Mucosa of stomach (tissue), 1 donor: ENCODE measurements at regions not wholly inside any gene's neighbourhood (a gene's known extent, or its start where the extent isn't known, plus 50 kb on each side); places are given as distances from the start of the nearest gene placed in this dataset.

ENCODE experiments used
- H3K27me3 ChIP-seq: one replicate; pipeline ENCODE4 v1.7.0; 2013; ENCODE audit warnings: mild to moderate bottlenecking, low read length; ENCODE audit not compliant: control insufficient read depth, insufficient read depth
- H3K36me3 ChIP-seq: one replicate; pipeline ENCODE4 v1.7.0; 2013; ENCODE audit warnings: low read length; ENCODE audit not compliant: control insufficient read depth, insufficient read depth
- H3K4me1 ChIP-seq: one replicate; pipeline ENCODE4 v1.7.0; 2013; ENCODE audit warnings: mild to moderate bottlenecking, low read length; ENCODE audit not compliant: control insufficient read depth, insufficient read depth
- H3K4me3 ChIP-seq: one replicate; pipeline ENCODE4 v1.7.0; 2013; ENCODE audit warnings: low read length
- H3K9ac ChIP-seq: one replicate; pipeline ENCODE4 v1.7.0; 2013; ENCODE audit warnings: mild to moderate bottlenecking, low read length, moderate library complexity
- H3K9me3 ChIP-seq: one replicate; pipeline ENCODE4 v1.7.0; 2013; ENCODE audit warnings: mild to moderate bottlenecking, low read length, moderate library complexity; ENCODE audit not compliant: control insufficient read depth
- donor health status: Pancreatic carcinoma.

DNA sequence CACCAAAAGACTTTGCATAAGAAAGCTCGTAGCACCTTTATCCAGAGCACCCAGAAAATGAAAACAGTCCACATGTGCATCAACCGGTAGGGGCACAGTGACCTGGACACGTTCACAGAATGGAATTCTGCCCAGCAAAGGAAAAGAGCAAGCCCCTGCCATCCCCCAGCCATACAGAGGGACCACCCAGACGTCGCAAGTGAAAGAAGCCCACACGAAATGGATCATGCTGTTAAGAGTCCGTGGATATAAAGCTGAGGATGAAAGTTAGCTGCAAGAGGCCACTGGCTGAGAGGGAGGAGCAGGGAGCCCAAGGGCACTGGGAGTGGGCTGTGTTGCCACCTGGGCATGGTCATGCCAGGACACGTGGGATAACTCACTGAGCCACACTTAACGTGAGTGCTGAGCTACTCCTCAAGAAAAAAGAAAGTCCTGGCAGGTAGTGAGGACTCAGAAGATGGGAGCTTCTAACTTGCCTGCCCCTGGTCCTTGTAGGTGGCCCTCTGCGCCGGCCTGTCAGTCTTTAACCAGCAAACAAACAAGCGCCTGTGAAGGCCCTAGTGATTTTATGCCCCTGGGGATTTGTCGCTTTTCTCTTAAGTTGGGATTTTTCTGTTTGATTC is 190.7 kb downstream of the C16orf95 start:
- Histone ChIP-seq H3K4me3 (no peak overlapping the region), H3K4me1 (no peaks in the 10 kb centered on the region), H3K9me3 (no peaks in the 10 kb centered on the region), H3K27me3 (no peaks in the 10 kb centered on the region), H3K9ac (no peak overlapping the region), H3K36me3 (no peaks in the 10 kb centered on the region)

- H3K36me3 ChIP-seq = no peaks in the 10 kb centered on the region
- H3K9ac ChIP-seq = no peak overlapping the region
- H3K4me1 ChIP-seq = no peaks in the 10 kb centered on the region
- no peaks in the 10 kb centered on the region for H3K9me3 ChIP-seq
- no peak overlapping the region for H3K4me3 ChIP-seq
- no peaks in the 10 kb centered on the region for H3K27me3 ChIP-seq
Observed at GRCh38 chr16:87127061-87127765, 190.0 kb downstream of the C16orf95 start.

DNA sequence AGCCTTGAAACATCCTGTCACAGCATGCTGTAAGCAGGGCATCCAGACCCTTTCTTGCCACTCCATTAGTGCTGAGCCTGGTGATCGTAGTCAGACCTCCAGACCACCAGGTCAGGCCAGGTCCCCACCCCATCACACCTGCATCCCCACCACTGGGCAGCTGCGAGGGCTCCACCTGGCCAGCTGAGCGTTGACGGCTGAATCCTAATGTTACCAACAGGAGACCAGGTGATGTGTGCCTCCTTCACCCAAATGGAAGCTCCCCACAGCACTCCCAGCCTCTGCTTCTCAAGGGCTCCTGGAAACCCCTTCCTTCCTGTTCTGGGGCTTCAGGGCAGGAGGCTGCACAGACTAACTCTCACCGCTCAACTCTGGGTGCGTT is 189.4 kb downstream of the C16orf95 start:
- H3K4me1 ChIP-seq = no peaks in the 10 kb centered on the region
- H3K36me3 ChIP-seq = no peaks in the 10 kb centered on the region
- H3K9me3 ChIP-seq = no peaks in the 10 kb centered on the region
- no peak overlapping the region for H3K9ac ChIP-seq
- H3K27me3 ChIP-seq = no peaks in the 10 kb centered on the region
- no peak overlapping the region for H3K4me3 ChIP-seq

- no peaks in the 10 kb centered on the region for H3K27me3 ChIP-seq
- no peaks in the 10 kb centered on the region for H3K9me3 ChIP-seq
- H3K36me3 ChIP-seq = no peaks in the 10 kb centered on the region
- H3K4me3 ChIP-seq = no peak overlapping the region
- no peak overlapping the region for H3K9ac ChIP-seq
- H3K4me1 ChIP-seq = no peaks in the 10 kb centered on the region
Observed at GRCh38 chr16:87129771-87130170, 187.4 kb downstream of the C16orf95 start.

- H3K36me3 ChIP-seq = no peaks in the 10 kb centered on the region
- H3K9ac ChIP-seq = no peak overlapping the region
- no peaks in the 10 kb centered on the region for H3K27me3 ChIP-seq
- no peak overlapping the region for H3K4me3 ChIP-seq
- H3K4me1 ChIP-seq = no peaks in the 10 kb centered on the region
- no peaks in the 10 kb centered on the region for H3K9me3 ChIP-seq
Observed at GRCh38 chr16:87131061-87131995, 185.9 kb downstream of the C16orf95 start.

DNA sequence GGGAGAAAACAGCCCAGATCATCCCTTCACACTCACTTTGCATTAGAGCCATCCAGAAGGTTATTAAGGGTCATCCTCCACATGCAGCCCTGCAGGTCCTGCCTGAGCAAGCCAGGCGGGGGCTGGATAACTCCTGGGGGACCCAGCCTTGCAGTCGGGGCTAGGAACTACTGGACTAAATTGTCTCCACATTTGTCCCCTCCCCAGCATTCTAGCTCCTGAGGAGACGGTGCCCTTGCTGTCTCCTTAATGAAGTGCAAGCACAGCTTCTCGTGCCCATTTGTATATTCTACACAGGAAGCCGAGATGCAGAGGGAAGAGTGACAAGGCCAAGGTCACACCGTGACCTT is 185.2 kb downstream of the C16orf95 start:
- Histone ChIP-seq H3K9me3 (no peaks in the 10 kb centered on the region), H3K4me1 (no peaks in the 10 kb centered on the region), H3K4me3 (no peak overlapping the region), H3K27me3 (no peaks in the 10 kb centered on the region), H3K36me3 (no peaks in the 10 kb centered on the region), H3K9ac (no peak overlapping the region)

- Histone ChIP-seq H3K9ac (no peak overlapping the region), H3K4me1 (no peaks in the 10 kb centered on the region), H3K4me3 (no peak overlapping the region), H3K27me3 (no peaks in the 10 kb centered on the region), H3K9me3 (no peaks in the 10 kb centered on the region), H3K36me3 (no peaks in the 10 kb centered on the region)
Observed at GRCh38 chr16:87132361-87133014, 184.7 kb downstream of the C16orf95 start.

DNA sequence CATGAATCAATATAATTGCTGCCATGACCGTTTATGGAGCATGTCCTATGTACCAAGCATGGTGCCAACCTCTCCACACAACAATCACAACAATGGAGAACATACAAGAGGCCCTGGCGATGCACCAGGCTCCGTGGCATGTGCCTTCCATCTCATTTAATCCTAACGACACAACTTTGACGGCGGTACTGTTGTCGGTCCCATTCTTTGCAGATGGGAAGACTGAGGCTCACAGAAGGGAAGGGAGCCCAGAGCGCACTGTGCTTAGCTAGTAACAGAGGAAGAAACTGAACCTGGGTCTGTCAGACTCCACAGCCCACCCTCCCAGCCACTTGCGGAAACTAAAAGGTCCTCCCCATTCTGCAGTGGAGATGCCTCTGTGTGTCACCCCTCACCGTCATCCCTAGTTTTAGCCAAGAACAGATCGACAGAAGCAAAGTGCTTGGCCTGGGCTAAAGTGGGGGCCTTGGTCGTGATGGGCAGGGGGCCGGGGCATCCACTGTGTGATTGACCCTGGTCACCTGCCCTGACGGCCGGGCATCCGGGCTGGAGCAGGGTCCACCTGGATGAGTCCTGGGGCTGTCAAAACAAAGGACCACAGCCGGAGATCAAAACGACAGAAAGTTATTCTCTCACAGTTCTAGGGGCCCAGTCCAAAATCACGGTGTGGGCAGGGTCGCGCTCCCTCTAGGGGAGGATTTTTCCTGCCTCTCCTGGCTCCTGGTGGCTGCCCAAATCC is 183.9 kb downstream of the C16orf95 start:
- Histone ChIP-seq H3K9ac (no peak overlapping the region), H3K9me3 (no peaks in the 10 kb centered on the region), H3K36me3 (no peaks in the 10 kb centered on the region), H3K27me3 (no peaks in the 10 kb centered on the region), H3K4me3 (no peak overlapping the region), H3K4me1 (no peaks in the 10 kb centered on the region)

DNA sequence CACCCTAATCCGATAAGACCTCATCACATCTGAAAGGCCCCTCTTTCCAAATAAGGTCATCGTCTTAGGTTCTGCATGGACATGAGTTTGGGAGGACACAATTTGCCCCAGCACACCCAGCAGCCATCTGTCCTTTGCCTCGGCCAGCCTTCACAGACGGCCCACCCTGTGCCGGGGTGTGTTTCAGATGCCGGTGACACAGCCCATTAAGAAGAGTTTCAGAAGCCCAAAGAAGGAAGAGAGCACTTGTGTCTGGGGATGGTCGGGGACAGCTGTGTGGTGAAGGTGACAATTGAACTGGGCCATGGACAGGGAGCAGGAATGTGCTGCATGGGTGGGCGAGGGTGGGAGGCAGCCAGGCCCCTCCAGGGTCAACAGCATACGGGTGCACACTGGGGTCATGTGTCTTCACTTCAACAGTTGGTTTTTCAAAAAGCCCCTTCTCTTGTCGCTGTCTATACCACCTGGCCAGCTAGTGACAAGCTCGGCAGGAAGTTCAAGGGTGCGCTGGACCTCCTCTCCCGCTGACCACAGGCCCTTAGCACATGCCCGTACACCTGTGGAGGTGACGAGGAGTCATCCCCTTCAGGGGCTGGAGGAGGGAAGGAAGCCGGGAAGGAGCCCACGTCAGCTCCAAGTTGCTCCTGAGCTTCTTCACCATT is 183.1 kb downstream of the C16orf95 start:
- H3K4me3 ChIP-seq = no peak overlapping the region
- H3K9me3 ChIP-seq = no peaks in the 10 kb centered on the region
- no peak overlapping the region for H3K9ac ChIP-seq
- H3K4me1 ChIP-seq = no peaks in the 10 kb centered on the region
- H3K27me3 ChIP-seq = no peaks in the 10 kb centered on the region
- no peaks in the 10 kb centered on the region for H3K36me3 ChIP-seq

GRCh38 chr16:87134628-87134995 is 182.6 kb downstream of the C16orf95 start:
- no peaks in the 10 kb centered on the region for H3K4me1 ChIP-seq
- H3K9ac ChIP-seq = no peak overlapping the region
- no peaks in the 10 kb centered on the region for H3K9me3 ChIP-seq
- no peak overlapping the region for H3K4me3 ChIP-seq
- H3K27me3 ChIP-seq = no peaks in the 10 kb centered on the region
- H3K36me3 ChIP-seq = no peaks in the 10 kb centered on the region
